Keratinocyte (primary cell): ENCODE measurements at regions not wholly inside any gene's neighbourhood (a gene's known extent, or its start where the extent isn't known, plus 50 kb on each side); places are given as distances from the start of the nearest gene placed in this dataset.

Experiments
- EZH2 ChIP-seq: IDR thresholded peaks from one replicate; pipeline ENCODE4 v1.6.1; 2012; ENCODE audit warnings: inconsistent platforms, mild to moderate bottlenecking, low read length, moderate library complexity
- TF ChIP-seq, protein P1 (sequence below), 3 experiments: IDR thresholded peaks in 1 of 3; conservative IDR thresholded peaks in 1 of 3; optimal IDR thresholded peaks in 1 of 3; 2 replicates in 2 of 3; 3 replicates in 1 of 3; pipeline versions ENCODE3 to v1.5.1; 2011; ENCODE audit warnings: low read length in 3 of 3, mild to moderate bottlenecking in 3 of 3, moderate library complexity in 2 of 3, control low read depth in 1 of 3, inconsistent platforms in 1 of 3; ENCODE audit not compliant: insufficient read depth in 2 of 3; ENCODE audit errors: extremely low read depth in 1 of 3

DNA sequence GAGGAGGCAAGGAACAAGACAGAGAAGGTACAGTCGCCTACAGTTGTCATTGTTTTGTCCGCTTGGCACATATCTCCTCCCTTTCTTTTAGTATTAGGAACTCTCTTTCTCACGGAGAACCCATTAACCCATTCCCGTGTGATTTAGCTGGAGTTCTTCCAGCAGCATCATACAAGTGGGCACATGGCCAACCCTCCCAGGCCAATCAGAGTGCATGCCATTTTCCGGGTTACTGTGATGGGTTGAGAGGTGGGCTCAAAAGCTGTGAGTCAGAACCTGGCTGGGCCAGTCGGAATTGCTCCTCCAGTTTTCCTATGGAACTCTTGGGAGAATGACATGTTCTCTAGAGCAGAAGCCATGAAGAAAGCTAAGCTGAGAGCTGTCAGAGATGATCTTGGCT lies 83.1 kb upstream of the SOD1 start:
- TF ChIP-seq, protein P1, sequence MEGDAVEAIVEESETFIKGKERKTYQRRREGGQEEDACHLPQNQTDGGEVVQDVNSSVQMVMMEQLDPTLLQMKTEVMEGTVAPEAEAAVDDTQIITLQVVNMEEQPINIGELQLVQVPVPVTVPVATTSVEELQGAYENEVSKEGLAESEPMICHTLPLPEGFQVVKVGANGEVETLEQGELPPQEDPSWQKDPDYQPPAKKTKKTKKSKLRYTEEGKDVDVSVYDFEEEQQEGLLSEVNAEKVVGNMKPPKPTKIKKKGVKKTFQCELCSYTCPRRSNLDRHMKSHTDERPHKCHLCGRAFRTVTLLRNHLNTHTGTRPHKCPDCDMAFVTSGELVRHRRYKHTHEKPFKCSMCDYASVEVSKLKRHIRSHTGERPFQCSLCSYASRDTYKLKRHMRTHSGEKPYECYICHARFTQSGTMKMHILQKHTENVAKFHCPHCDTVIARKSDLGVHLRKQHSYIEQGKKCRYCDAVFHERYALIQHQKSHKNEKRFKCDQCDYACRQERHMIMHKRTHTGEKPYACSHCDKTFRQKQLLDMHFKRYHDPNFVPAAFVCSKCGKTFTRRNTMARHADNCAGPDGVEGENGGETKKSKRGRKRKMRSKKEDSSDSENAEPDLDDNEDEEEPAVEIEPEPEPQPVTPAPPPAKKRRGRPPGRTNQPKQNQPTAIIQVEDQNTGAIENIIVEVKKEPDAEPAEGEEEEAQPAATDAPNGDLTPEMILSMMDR (optimal IDR thresholded peaks at IDR 0.05 in 1 of 3, IDR thresholded peaks at IDR 0.05 in 1 of 3, conservative IDR thresholded peaks at IDR 0.05 in 1 of 3; ENCODE audit: extremely low read depth in 1 of 3, insufficient read depth in 2 of 3, low read length in 3 of 3) = no peak
- TF ChIP-seq EZH2 = no peak
